NT2/D1 (cell line): ENCODE measurements at regions not wholly inside any gene's neighbourhood (a gene's known extent, or its start where the extent isn't known, plus 50 kb on each side); places are given as distances from the start of the nearest gene placed in this dataset.

Source experiments
- SUZ12 ChIP-seq: IDR thresholded peaks from 2 replicates; pipeline ENCODE4 v1.6.1; 2011; ENCODE audit not compliant: insufficient read length, insufficient read depth; ENCODE audit errors: extremely low read depth
- YY1 ChIP-seq: IDR thresholded peaks from 2 replicates; pipeline ENCODE4 v1.6.1; 2011; ENCODE audit not compliant: insufficient read length, insufficient read depth
- ZNF274 ChIP-seq: IDR thresholded peaks from 2 replicates; pipeline ENCODE4 v1.6.1; 2011; ENCODE audit warnings: mild to moderate bottlenecking, low read depth, low read length

GRCh38 chr10:89100680-89101079 lies 106.4 kb downstream of the CH25H start:
- TF ChIP-seq YY1 (no peak), SUZ12 (no peak), ZNF274 (no peak)
